ENCODE measurements at regions not wholly inside any gene's neighbourhood (a gene's known extent, or its start where the extent isn't known, plus 50 kb on each side); places are given as distances from the start of the nearest gene placed in this dataset.

DNA sequence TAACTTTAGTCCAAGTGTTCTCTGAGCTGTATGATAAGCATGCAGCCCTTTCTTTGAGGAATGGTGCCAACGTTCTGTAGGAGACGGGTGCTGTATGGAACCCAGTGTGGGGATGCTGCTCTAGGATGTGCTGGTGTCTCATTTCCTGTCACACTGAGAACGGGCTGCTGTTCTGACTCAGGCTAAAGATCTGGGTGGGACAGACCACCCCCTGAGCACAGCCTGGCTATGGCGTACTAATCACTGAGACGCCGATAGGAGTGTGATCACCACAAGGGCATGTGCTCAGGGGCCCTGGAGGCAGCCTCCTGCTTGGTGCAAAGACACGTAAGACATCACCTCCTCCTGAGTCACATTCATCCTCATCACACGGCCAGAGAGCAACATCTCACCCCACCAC is 240.4 kb downstream of the IRX2 start:
- no peaks in the 10 kb centered on the region for H3K27me3 Mint-ChIP-seq (ENCODE audit: unreplicated experiment)
- peaks cover 31% of the 10 kb centered on the region for H3K9me3 Mint-ChIP-seq (ENCODE audit: unreplicated experiment)
- no peak overlapping the region for H3K27ac Mint-ChIP-seq (ENCODE audit: unreplicated experiment)
- H3K36me3 Mint-ChIP-seq (ENCODE audit: unreplicated experiment), result no peaks in the 10 kb centered on the region
- TF ChIP-seq CTCF (IDR thresholded peaks at IDR 0.05), result no peak
- no peak for DNase-seq (ENCODE audit: extremely low spot score, unreplicated experiment)
- H3K4me1 Mint-ChIP-seq (ENCODE audit: unreplicated experiment), result no peaks in the 10 kb centered on the region
- H3K4me3 Mint-ChIP-seq (ENCODE audit: unreplicated experiment), result no peak overlapping the region

GRCh38 chr5:2509527-2509926 is 241.9 kb downstream of the IRX2 start:
- H3K27me3 Mint-ChIP-seq (ENCODE audit: unreplicated experiment), result no peaks in the 10 kb centered on the region
- H3K4me1 Mint-ChIP-seq (ENCODE audit: unreplicated experiment), result no peaks in the 10 kb centered on the region
- no peak overlapping the region for H3K27ac Mint-ChIP-seq (ENCODE audit: unreplicated experiment)
- H3K36me3 Mint-ChIP-seq (ENCODE audit: unreplicated experiment), result no peaks in the 10 kb centered on the region
- DNase-seq (ENCODE audit: extremely low spot score, unreplicated experiment), result no peak
- H3K9me3 Mint-ChIP-seq (ENCODE audit: unreplicated experiment), result peaks cover 29% of the 10 kb centered on the region
- H3K4me3 Mint-ChIP-seq (ENCODE audit: unreplicated experiment), result no peak overlapping the region
- TF ChIP-seq CTCF (IDR thresholded peaks at IDR 0.05), result no peak

- DNase-seq (ENCODE audit: extremely low spot score, unreplicated experiment), result no peak
- no peak for TF ChIP-seq CTCF (IDR thresholded peaks at IDR 0.05)
- Mint-ChIP-seq H3K4me1 (ENCODE audit: unreplicated experiment) (no peaks in the 10 kb centered on the region), H3K4me3 (ENCODE audit: unreplicated experiment) (no peak overlapping the region), H3K9me3 (ENCODE audit: unreplicated experiment) (peaks cover 29% of the 10 kb centered on the region), H3K27me3 (ENCODE audit: unreplicated experiment) (no peaks in the 10 kb centered on the region), H3K36me3 (ENCODE audit: unreplicated experiment) (no peaks in the 10 kb centered on the region), H3K27ac (ENCODE audit: unreplicated experiment) (no peak overlapping the region)
Measured at GRCh38 chr5:2508514-2508913, 243.0 kb downstream of the IRX2 start.

DNA sequence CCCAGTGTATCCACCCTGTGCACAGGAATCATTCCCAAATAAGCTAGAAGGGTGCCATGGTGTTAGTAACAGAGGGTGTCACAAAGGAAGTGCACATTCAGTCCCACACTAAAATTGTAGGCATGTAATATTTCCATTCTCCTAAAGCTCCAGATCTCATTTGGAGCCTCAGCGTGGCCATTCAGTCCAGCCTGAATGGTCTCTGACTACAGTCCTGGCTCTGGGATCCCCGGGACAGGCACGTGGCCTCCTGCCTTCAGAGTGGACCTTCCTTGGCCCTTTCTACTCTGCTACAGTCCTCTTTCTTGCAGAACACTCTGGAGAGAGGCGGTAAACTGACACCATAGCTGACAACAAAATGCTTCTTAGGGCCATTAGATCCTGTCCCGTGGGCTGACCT is 243.9 kb downstream of the IRX2 start:
- Mint-ChIP-seq H3K36me3 (ENCODE audit: unreplicated experiment) (no peaks in the 10 kb centered on the region), H3K9me3 (ENCODE audit: unreplicated experiment) (peaks cover 38% of the 10 kb centered on the region), H3K4me1 (ENCODE audit: unreplicated experiment) (no peaks in the 10 kb centered on the region), H3K4me3 (ENCODE audit: unreplicated experiment) (no peak overlapping the region), H3K27me3 (ENCODE audit: unreplicated experiment) (no peaks in the 10 kb centered on the region), H3K27ac (ENCODE audit: unreplicated experiment) (no peak overlapping the region)
- TF ChIP-seq CTCF (IDR thresholded peaks at IDR 0.05), result no peak
- DNase-seq (ENCODE audit: extremely low spot score, unreplicated experiment), result no peak

DNA sequence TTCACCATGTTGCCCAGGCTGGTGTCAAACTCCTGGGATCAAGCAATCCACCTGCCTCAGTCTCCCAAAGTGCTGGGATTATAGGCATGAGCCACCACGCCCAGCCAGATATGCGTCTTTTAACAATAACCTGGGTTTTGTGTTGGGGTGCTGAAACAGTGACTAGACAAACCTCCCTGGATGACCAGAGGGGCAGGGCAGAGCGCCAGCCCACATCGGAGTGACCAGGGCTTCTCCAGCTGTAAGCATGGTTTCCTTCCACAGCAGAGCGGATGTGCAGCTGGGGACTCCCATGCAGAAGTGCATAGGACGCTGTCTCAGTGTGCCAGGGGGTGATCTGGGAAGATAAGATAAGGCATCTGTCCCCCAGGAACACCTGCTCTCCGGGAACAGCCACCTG is 244.9 kb downstream of the IRX2 start:
- no peaks in the 10 kb centered on the region for H3K36me3 Mint-ChIP-seq (ENCODE audit: unreplicated experiment)
- H3K4me1 Mint-ChIP-seq (ENCODE audit: unreplicated experiment), result no peaks in the 10 kb centered on the region
- H3K27ac Mint-ChIP-seq (ENCODE audit: unreplicated experiment), result no peak overlapping the region
- peaks cover 46% of the 10 kb centered on the region for H3K9me3 Mint-ChIP-seq (ENCODE audit: unreplicated experiment)
- no peak for TF ChIP-seq CTCF (IDR thresholded peaks at IDR 0.05)
- H3K4me3 Mint-ChIP-seq (ENCODE audit: unreplicated experiment), result no peak overlapping the region
- H3K27me3 Mint-ChIP-seq (ENCODE audit: unreplicated experiment), result no peaks in the 10 kb centered on the region
- no peak for DNase-seq (ENCODE audit: extremely low spot score, unreplicated experiment)
